ENCODE measurements at regions not wholly inside any gene's neighbourhood (a gene's known extent, or its start where the extent isn't known, plus 50 kb on each side); places are given as distances from the start of the nearest gene placed in this dataset.

- no peak for TF ChIP-seq CTCF (conservative IDR thresholded peaks at IDR 0.05 in 1 of 2, IDR thresholded peaks at IDR 0.05 in 1 of 2; ENCODE audit: low read depth in 1 of 2, low read length in 2 of 2)
- no peak for TF ChIP-seq EZH2 (IDR thresholded peaks at IDR 0.05; ENCODE audit: low read length, missing control alignments)
These were observed 51.2 kb upstream of the AKIRIN2 start for GRCh38 chr6:87753131-87753685.
